D721Med (cell line): ENCODE measurements at regions not wholly inside any gene's neighbourhood (a gene's known extent, or its start where the extent isn't known, plus 50 kb on each side); places are given as distances from the start of the nearest gene placed in this dataset.

ENCODE experiments used
- DNase-seq: peaks from one replicate; pipeline ENCODE4 v3.0.0; 2011; ENCODE audit warnings: low spot score; ENCODE audit not compliant: insufficient read length
- FAIRE-seq: peaks from 2 replicates; lab custom pipeline; 2011; peaks lifted over from hg19 to GRCh38; lab: Jason Lieb, UNC
- TF ChIP-seq, protein P1 (sequence below): IDR thresholded peaks from 2 replicates; pipeline ENCODE4 v1.5.1; 2012; ENCODE audit warnings: mild to moderate bottlenecking, control low read depth; ENCODE audit not compliant: insufficient read depth; ENCODE audit errors: missing control alignments

- FAIRE-seq (no peak), DNase-seq (no peak)
- TF ChIP-seq, protein P1, sequence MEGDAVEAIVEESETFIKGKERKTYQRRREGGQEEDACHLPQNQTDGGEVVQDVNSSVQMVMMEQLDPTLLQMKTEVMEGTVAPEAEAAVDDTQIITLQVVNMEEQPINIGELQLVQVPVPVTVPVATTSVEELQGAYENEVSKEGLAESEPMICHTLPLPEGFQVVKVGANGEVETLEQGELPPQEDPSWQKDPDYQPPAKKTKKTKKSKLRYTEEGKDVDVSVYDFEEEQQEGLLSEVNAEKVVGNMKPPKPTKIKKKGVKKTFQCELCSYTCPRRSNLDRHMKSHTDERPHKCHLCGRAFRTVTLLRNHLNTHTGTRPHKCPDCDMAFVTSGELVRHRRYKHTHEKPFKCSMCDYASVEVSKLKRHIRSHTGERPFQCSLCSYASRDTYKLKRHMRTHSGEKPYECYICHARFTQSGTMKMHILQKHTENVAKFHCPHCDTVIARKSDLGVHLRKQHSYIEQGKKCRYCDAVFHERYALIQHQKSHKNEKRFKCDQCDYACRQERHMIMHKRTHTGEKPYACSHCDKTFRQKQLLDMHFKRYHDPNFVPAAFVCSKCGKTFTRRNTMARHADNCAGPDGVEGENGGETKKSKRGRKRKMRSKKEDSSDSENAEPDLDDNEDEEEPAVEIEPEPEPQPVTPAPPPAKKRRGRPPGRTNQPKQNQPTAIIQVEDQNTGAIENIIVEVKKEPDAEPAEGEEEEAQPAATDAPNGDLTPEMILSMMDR, result no peak
Observed at GRCh38 chr22:34070531-34070930, 150.3 kb upstream of the LARGE1 start.

DNA sequence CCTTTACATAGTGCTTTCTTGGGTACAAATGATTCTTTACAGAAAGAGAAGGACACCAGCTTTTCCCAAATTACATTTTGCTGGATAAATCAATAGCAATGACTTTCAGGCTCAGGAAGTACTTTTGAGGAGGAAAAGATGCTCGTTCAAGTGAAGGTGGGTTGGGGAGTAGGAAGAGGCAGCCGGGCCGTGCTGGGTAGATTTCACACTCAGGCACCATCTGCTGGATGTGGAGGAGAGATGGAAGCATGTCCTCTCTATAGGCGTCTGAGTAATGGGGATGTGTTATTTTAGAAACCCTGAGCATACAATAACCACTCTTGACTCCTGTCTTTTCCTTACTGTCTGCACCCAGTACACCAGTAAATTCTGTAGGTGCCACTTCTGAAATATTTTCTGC lies 152.3 kb upstream of the LARGE1 start:
- TF ChIP-seq, protein P1, result no peak
- DNase-seq, result no peak
- FAIRE-seq, result no peak

DNA sequence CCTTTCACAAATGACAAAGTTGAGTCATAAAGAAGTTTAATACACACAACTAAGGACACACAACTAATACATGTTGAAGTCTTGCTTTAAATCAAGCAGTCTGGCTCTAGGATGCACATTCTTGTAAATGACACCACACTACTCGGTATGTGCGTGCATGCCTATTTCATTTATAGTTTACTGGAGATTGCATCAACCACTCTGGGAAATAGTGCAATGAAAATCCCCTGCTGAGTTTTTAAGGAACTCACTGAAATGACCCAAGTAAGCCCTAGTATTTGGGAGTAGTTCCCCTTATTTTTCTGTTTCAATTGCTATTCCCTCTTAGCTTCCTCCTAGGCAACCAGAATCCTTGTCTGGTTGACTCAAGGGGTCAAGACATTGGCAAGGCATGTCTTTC lies 160.2 kb upstream of the LARGE1 start:
- TF ChIP-seq, protein P1, result no peak
- DNase-seq (no peak), FAIRE-seq (no peak)

- DNase-seq (no peak), FAIRE-seq (no peak)
- TF ChIP-seq, protein P1, result no peak
Observed at GRCh38 chr22:34096770-34097169, 176.5 kb upstream of the LARGE1 start.

DNA sequence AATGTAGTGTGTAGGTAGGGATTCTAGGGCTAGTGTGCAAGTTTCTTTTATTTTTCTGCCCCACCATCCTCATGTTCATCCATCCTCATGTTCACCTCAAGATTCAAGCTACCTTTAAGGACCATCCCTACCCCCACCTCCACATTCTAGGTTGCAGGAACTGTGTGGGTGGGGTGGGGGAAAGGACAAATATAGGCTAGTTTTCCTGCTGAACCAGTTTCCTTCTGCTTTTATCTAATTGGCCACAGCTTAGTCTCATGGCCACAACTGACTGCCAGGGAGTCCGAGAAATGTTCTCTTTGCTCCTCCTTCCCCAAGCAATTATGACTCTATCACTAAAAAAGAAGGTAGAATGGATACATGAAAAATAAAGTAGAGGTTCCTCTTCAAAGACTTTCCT lies 179.0 kb upstream of the LARGE1 start:
- no peak for FAIRE-seq
- TF ChIP-seq, protein P1, result no peak

DNA sequence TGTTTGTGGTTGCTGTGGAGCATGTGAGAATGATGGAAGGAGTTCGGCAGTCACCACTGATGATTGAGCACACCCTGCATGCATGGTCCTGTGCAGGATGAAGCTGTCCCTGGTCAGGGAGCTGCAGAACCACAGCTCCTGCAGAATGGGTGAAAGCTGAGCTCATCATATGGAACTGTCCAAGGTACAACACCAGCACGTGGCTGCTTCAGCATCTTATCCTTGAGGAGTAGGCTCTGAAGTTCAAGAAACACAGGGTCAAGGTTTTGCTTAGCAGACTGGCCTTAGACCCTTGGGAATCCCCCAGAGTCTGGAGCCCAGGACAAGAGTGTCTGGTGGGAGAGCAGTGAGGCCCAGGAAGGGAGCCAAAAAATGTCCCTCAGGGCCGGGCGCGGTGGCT lies 182.4 kb upstream of the LARGE1 start:
- TF ChIP-seq, protein P1, result no peak
- FAIRE-seq (no peak), DNase-seq (no peak)

More for the DNA sequence above, 179.0 kb upstream of the LARGE1 start:
- DNase-seq, result no peak

DNA sequence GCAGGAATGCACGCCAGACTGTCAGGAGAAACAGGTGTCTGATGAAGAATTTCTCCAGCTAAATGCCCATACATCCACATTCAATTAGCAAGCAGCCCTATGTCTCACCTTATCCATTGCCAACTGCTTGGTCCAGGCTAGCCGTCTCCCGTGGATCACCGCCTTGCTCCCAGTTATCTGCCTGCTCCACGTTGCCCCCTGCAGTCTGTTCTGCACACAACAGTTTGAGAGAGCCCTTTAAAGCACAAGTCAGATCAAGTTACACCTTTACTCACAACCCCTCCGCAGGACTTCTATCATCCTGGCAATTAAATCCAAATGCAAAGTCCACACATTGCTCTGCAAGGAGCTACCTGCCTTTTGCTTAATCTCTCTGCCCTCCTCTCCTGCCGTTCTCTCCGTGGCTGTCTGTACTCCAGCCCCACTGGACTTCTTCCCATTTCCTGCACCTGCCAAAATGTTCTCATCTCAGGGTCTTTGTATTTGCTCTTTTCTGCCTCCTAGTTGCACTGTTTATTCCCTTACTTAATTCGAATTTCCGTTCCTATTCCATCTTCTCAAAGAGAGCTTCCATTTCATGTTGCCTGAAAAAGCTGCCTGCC lies 185.3 kb upstream of the LARGE1 start:
- TF ChIP-seq, protein P1, result peak; percentile 57
- FAIRE-seq, result no peak
- no peak for DNase-seq
